ENCODE measurements at regions not wholly inside any gene's neighbourhood (a gene's known extent, or its start where the extent isn't known, plus 50 kb on each side); places are given as distances from the start of the nearest gene placed in this dataset.
A peak's percentile ranks its signal among the peaks of the same experiment; 100 is the strongest.
"Not testable (repeated sequence)": the region's sequence is repeated elsewhere in the genome, so short reads cannot be mapped to it uniquely, and the experiment has no call there.

DNA sequence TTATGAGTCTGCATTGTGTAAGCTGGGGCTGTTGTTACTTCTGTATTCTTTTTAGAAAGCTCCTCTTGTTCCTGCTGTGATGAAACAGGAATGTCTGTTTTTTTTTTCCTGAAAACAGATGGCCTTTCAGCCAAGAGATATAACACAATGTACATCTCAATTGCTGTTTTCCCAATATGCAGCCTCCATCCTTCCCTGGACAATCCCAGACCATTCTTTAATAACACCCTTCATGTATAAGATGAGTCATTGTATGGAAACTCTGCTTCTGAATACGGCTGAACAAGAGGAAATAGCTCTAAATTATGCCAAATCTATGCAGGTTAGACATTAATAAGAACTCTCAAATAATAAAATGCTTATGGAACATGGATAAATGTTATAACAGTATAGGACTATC is 60.2 kb upstream of the LRRC4C start:
- no peak for DNase-seq (ENCODE audit: low read depth in 4 of 4, low spot score in 3 of 4)

DNA sequence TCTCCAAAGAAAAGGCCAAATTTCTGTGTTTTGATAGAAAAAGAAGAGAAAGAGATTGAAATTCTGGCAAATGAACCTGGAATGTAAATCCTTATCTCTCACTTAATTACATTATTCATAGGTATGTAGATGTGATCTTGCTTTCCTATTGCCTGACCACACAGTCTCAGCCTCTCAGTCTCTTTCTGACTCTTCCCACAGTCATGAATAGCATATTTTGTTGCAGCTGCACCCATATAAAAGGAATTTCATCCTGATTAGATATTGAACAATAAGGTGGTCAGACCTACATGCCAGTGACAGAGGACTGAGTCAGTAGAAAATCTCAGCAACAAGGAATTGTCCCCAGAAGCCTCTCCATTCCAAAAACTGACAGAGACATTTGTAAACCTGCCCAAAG is 62.9 kb upstream of the LRRC4C start:
- DNase-seq (ENCODE audit: low read depth in 4 of 4, low spot score in 3 of 4) = no peak

DNA sequence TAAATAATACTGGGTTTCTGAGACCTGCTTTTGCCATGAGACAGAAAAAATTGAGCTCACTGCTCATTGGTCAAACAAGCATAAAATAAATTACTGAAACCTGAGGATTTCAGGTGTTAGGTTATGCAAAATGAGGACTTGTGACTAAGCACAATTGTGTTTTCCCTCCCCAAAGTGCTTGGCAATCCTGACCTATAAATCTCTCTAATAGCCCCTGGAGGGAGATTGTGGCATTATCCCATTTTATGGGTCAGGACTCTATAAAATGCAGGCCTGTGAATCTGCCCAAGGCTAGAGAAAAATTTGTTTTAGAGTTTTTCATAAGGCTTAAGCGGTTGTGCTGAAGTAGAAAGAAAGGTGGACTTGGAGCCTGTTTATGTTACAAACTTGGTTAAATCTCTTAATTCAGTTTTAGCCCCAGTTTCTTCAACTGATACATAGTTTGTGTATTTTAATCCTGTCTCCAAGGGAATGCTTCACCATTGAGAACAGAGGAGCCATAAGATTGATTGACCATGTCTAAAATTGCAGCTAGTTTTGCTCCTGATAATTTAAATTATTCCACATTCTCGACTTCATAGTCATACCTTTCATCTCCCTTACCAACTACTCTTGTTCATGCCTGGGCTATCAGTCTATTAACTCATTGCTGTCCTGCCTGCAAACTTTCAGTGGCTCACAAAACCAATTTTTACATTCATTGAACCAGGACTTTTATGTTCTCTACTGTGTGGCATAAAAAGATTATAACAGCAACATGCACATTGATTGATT is 63.6 kb upstream of the LRRC4C start:
- DNase-seq (ENCODE audit: low read depth in 4 of 4, low spot score in 3 of 4) = no peak

DNA sequence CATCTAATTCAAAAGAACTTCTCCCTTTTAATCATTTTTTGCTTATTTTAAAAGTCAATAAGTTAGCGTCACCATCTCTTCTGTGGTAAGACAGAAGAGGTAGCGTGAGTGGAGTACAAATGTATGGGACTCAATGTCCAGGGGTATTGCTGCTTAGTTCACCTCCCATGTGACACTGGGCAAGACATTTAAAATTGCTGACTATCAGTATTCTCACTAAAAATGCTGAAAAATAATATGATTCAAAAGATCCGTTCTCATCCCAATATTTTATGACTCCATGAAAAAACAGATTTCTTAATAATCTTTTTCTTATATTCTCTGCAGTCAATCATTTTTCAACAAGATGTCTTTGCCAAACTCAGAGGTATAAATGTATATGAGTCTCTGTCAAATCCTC is 68.1 kb upstream of the LRRC4C start:
- DNase-seq (ENCODE audit: low read depth in 4 of 4, low spot score in 3 of 4) = no peak

DNA sequence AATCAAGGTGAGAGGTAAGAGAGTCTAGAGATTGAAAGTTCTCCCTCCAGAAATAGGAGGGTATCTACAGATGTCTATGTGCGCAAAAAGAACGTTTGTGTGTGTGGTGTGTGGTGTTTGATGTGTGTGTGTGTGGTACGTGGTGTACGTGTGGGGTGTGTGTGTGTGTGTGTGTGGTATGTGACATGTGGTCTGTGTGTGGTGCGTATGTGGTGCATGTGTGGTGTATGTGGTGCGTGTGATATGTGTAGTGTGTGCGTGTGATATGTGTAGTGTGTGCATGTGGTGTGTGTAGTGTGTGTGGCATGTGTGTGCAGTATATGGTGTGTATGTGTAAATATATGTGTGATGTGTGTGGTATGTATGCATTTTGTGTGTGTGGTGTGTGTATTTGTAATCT is 73.0 kb upstream of the LRRC4C start:
- DNase-seq (ENCODE audit: low read depth in 4 of 4, low spot score in 3 of 4) = no peak

DNA sequence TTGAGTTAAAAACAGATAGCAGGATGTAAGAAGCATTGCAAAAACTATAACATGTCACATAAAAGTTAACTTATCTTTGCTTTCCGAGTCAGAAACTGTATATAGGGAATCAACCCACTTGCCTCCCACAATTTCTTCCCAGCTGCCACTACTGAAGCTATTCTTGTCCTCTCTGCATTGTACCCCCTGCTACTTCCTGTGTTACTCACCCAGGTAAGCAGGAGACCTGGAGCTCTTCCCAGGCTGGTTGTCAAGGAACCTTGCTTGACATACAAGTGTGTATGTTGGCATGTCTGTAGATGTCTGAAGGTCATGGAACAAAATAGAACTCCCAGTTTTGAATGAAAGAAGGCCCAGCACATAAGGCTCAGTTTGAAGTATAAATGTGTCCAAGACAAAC is 74.3 kb upstream of the LRRC4C start:
- DNase-seq (ENCODE audit: low read depth in 4 of 4, low spot score in 3 of 4) = no peak

DNA sequence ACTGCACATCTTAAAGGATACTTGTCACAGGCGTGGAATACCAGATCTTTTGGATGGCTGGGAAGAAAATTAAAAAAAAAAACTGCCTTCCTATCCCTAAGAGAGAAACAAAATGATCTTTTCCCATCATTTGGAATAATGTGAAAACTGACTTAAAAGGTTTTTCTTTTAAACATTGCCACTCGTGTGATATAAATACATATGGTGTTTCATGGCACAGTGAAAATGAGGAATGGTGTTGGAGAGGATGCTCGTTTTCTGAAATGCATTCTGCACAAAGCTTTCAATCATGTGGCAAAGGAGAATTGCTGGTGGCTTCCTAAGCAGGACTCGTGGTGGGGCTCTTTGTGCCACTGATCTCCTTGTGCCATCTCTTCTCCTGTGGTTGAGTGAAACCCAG is 74.9 kb upstream of the LRRC4C start:
- no peak for DNase-seq (ENCODE audit: low read depth in 4 of 4, low spot score in 3 of 4)

DNA sequence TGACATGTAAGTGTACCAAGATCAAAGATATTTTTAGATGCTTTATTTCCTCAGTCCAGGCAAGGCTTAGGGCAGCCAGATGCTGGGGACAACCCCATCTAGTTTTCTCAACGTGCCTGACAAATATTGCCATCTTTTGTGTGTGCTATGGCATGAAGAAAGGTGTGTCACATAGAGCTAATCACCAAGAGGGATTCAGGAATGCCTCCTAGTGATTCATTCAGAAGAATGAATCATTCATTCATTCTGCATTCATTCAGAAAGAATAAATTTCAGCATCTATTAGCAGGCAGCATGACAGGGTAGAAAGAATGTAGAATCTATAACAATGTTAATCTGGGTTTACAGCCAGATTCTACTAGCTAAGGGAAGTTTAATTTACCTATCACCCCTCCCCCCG is 75.4 kb upstream of the LRRC4C start:
- no peak for DNase-seq (ENCODE audit: low read depth in 4 of 4, low spot score in 3 of 4)

DNA sequence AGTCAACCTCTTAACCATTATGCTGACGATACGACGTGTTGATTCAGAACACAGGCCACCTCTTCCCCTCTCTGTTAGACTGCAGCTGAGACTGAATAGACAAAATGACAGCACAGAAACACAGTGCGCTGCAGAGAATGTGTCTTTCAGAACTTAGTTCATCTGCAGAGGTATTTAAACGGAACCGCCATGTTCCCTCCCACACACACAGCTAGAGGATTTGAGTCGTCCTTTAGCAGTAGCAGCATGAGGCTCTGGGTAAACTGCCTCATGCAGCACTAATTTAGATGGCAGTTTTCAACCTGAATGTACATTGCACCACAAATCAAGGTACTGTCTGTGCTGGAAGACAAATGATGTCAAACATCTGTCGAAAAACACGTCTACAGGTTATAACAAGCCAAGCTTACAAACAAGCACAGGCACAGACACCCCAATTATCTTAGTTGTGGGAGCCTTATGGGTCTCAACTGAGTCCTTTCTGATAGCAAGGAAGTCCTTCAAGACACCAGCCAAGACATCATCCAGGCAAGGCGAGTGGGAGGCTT is 76.6 kb upstream of the LRRC4C start:
- DNase-seq (ENCODE audit: low read depth in 4 of 4, low spot score in 3 of 4) = peak in 3 of 4 donors; percentile 5 to 12 (median 6)

DNA sequence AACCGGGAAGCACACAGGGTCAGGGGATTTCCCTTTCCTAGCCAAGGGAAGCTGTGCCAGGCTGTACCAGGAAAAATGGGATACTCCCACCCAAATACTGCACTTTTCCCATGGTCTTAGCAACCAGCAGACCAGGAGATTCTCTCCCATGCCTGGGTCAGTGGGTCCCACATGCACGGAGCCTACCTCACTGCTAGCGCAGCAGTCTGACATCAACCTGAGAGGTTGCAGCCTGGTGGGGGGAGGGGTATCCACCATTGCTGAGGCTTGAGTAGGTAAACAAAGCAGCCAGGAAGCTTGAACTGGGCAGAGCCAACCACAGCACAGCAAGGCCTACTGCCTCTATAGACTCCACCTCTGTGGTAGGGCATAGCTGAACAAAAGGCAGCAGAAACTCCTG is 85.5 kb upstream of the LRRC4C start:
- not testable (repeated sequence) for DNase-seq (ENCODE audit: low read depth in 4 of 4, low spot score in 3 of 4)

DNA sequence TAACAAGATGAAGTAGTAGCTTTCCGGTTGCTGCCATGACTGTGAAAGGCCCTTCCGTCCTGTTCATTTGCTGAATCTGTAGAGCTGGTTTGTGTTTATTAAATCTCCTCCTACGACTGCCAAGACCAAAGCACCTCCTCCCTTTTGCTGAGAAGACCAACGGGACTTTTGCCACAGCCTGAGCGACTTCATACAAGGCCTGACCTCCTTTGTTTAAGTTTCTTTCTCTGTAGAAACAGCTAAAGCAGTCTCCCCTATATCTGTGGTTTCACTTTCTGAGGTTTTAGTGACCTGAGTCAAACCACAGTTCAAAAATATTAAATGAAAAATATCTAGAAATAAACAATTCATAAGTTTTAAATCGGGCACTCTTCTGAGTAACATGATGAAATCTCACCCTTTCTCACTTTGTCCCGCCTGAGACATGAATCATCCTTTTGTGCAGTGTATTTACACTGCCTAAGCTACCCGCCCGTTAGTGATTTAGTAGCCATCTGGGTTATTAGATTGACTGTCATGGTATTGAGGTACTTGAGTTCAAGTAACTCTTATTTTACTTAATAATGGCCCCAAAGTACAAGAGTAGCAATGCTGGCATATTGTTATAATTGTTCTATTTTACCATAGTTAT is 119.1 kb upstream of the LRRC4C start:
- no peak for DNase-seq (ENCODE audit: low read depth in 4 of 4, low spot score in 3 of 4)

DNA sequence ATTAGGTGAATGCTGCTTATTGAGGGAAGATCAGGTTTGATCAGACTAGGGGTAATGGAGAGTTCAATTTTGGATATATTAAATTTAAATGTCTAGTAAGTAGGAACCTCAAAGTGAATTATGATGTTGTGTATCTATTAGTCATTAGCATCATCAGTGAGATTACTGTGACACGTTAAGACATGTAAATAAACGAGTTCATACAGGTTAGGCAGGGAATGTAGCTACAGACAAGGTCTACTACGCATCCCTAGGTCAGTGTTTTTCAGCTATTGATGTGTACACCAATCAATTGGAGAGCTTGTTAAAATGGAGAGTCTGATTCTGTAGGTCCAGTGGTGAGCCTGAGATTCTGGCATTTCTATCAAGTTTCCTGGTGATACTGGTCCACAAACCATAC is 120.1 kb upstream of the LRRC4C start:
- DNase-seq (ENCODE audit: low read depth in 4 of 4, low spot score in 3 of 4) = no peak

DNA sequence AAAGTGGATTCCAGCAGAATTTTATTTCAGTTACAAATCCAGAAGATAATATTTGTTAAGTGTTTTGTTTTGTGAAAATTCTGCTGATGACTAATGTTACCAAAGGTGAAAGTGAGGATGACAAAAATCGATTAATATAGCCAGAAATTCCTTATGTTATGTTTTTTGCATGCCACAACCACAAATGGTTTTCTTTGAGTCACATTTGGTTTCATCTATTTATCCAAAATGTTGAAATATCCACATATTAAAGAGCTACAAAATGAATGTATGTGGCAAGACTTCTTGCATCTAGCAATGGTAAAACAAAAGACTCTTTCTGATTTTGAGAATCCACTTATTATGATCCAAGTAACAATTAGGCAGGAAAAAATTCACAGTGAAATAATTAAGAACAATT is 150.1 kb upstream of the LRRC4C start:
- no peak for DNase-seq (ENCODE audit: low read depth in 4 of 4, low spot score in 3 of 4)

DNA sequence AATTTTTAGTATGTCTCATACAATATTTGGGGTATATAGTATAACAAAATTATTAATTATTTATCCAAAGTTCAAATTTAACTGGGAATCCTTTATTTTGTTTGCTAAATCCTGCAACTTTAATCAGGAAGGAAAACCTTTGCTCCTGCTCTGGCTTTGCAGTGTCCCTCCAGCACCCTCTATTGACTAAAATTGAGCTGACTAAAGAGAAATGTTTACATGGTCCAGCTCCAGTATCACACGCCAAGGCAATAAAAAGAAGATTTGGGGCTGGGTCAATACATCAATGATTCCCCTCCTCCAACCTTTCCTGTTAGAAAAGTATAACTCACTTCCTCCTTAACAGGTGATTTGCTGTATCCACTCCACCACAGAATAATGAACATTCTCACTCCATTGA is 153.0 kb upstream of the LRRC4C start:
- no peak for DNase-seq (ENCODE audit: low read depth in 4 of 4, low spot score in 3 of 4)

DNA sequence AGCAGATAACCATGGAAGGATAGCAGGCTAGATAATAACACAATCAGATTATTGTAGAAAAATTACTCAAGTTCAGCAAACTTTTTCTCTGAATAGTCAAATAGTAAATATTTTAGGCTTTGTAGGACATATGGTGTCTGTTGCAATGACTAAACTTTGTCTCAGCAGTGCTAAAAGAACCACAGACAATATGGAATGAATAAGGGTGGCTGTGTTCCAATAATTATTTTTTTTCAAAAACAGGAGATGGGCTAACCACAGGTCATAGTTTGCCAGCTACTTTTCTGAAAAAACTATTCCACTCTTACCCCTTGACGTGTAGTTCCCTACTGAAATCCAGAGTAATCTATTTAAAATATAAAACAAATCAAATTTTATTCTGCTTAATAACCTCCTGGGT is 153.9 kb upstream of the LRRC4C start:
- no peak for DNase-seq (ENCODE audit: low read depth in 4 of 4, low spot score in 3 of 4)

DNA sequence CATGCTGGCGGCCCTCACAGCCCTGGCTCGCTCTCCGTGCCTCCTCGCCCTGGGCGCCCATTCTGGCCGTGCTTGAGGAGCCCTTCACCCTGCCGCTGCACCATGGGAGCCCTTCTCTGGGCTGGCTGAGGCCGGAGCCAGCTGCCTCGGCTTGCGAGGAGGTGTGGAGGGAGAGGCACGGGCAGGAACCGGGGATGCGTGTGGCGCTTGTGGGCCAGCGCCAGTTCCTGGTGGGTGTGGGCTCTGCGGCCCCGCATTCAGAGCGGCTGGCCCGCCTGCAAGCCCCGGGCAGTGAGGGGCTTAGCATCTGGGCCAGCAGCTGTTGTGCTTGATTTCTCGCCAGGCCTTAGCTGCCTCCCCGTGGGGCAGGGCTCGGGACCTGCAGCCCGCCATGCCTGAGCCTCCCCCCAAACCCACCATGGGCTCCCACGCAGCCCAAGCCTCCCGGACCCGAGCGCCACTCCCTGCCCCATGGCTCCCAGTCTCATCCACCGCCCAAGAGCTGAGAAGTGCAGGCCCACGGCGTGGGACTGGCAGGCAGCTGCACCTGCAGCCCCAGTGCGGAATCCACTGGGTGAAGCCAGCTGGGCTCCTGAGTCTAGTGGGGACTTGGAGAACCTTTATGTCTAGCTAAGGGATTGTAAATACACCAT is 163.4 kb upstream of the LRRC4C start:
- no peak for DNase-seq (ENCODE audit: low read depth in 4 of 4, low spot score in 3 of 4)

DNA sequence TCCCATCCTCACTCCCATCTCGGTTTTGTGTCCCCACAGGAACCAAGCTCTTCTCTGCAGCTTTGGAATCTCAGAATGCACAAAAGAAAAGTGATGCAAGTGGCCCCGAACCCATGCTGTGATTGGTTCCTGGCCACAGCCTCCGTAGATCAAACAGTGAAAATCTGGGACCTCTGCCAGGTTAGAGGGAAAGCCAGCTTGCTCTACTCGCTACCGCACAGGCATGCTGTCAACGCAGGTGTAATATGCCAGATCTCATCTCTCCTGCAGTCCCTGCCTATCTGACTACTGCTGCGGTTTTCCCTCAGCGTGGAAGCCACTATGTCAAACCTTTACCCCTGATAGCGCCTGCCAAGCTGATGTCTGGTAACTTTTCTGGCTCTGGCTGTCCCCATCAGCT is 200.5 kb upstream of the LRRC4C start:
- DNase-seq (ENCODE audit: low read depth in 4 of 4, low spot score in 3 of 4) = no peak

DNA sequence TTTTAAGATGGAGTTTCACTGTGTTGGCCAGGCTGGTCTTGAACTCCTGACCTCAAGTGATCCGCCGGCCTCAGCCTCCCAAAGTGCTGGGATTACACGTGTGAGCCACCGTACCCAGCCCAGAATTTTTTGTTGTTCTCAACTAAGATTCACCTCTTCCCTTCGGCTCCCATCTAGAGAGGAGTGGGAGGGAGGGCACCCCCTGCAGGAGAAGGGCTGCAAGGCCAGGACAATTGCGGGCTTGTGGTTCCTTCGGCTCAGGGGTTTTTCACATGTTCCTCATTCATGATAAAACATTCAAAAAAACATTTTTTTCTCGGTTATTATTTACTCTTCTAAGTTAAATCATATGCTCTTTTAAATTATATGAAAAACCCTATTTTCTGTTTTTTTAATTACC is 201.1 kb upstream of the LRRC4C start:
- no peak for DNase-seq (ENCODE audit: low read depth in 4 of 4, low spot score in 3 of 4)

DNA sequence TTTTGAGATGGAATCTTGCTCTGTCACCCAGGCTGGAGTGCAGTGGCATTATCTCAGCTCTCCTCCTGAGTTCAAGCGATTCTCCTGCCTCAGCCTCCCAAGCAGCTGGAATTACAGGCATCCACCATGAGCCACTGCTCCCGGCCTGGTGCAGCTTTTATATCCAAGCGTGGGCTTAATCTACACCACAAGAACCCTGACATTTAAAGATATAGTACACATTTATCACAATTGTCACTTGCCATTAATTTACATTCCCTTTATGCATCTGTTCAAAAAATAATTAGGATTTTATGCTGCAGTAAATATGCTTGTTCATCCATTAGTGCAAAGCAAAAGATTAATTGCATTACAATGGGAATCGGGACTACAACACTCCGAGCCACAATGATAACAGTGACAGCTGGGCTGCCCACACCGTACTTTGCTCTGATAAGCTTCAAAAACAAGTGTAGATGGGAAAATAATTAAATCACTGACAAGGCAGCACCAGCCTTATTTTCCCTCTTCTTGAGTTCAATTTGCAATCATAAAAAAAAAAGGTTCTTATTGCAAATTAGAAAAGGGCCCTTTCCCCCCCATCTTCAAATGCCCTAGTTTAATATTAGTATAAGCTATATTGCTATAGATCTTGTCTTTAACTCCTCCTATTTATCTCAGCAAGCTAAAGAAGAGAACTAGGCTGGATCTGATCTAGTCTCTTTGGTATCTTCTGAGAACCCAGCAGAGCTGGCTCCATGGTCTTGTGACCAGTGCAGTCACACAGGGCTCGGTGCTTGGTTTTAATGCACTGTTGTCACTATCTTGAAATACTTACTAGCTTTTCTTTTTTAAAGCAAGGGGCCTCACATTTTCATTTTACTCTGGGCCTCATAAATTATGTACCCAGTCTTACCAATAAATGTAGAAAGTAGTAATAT is 206.2 kb upstream of the LRRC4C start:
- no peak for DNase-seq (ENCODE audit: low read depth in 4 of 4, low spot score in 3 of 4)

DNA sequence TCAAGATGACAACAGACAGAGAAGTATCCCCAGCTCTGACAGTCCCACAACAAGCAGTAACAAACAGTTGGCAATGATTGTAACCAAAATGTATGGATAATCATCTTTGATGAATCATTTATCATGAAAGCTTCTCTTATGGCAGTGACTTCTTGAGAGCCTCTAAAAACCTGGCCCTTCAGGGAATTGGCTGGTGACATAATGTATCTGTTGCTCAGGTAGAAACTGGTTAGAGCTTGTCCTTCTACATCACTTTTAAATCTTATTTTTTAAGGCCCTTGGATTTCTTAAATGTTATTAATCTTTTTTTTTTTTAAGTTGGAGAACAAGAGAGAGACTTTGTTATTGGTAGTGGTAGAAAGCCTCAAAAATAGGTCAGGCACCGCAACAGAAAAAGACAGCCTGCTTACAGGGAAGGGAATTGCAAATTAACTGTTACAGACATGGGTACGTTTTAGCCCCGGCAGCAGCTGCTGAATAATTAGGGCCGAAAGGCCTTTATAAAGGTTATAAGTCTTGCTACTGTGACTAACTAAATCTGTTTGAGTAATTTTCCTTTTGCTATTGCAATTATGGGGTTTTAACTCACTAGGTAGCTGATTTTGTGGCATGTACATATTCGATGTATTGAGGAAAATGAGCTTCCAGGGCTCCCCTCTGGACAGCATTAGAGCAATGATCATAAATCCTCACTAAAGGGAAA is 207.7 kb upstream of the LRRC4C start:
- no peak for DNase-seq (ENCODE audit: low read depth in 4 of 4, low spot score in 3 of 4)

All from left renal pelvis (tissue), 4 donors.